Activated CD4-positive, alpha-beta T cell treated with anti-CD3 and anti-CD28 coated beads for 36 hours (primary cell): ENCODE measurements at regions not wholly inside any gene's neighbourhood (a gene's known extent, or its start where the extent isn't known, plus 50 kb on each side); places are given as distances from the start of the nearest gene placed in this dataset.

Experiments
- ATAC-seq: fragments of 200-7000 bp; cut with Tn5 transposase; one replicate; pipeline ENCODE4 v1.10.0; 2021; ENCODE audit warnings: mild to moderate bottlenecking, moderate library complexity
- CTCF ChIA-PET: fragments of 350-600 bp; sonication (Branson Sonifier 250); formaldehyde crosslinking; loops from one replicate; lab custom pipeline; 2021; ENCODE audit warnings: antibody characterized with exemption; lab: Charles Lee
- POLR2A ChIA-PET: fragments of 350-600 bp; sonication (Branson Sonifier 250); formaldehyde crosslinking; loops from one replicate; lab custom pipeline; 2021; ENCODE audit warnings: antibody characterized with exemption, inconsistent platforms; lab: Charles Lee
- DNase-seq: peaks from one replicate; pipeline ENCODE4 v3.0.0-alpha.2; 2020
- H3K27ac Mint-ChIP-seq: one replicate; pipeline ENCODE4 v1.8.0; 2021; ENCODE audit warnings: mixed read lengths
- H3K27me3 Mint-ChIP-seq: one replicate; pipeline ENCODE4 v1.8.0; 2021; ENCODE audit warnings: mixed read lengths
- H3K36me3 Mint-ChIP-seq: one replicate; pipeline ENCODE4 v1.8.0; 2021; ENCODE audit warnings: low read depth, mixed read lengths
- H3K4me1 Mint-ChIP-seq: one replicate; pipeline ENCODE4 v1.8.0; 2021; ENCODE audit warnings: mixed read lengths
- H3K4me3 Mint-ChIP-seq: one replicate; pipeline ENCODE4 v1.8.0; 2021; ENCODE audit warnings: mild to moderate bottlenecking, moderate library complexity, mixed read lengths
- H3K9me3 Mint-ChIP-seq: one replicate; pipeline ENCODE4 v1.8.0; 2021; ENCODE audit warnings: low read depth, mixed read lengths
- intact Hi-C, 2 experiments: fragments of 100-400 bp; cut with DNase I in 1 of 2; cut with micrococcal nuclease in 1 of 2; formaldehyde crosslinking; loops; one replicate each; pipeline versions ENCODE4 v1.14.2 to v1.15.1; 2022 to 2024; cut with DNase I, micrococcal nuclease

DNA sequence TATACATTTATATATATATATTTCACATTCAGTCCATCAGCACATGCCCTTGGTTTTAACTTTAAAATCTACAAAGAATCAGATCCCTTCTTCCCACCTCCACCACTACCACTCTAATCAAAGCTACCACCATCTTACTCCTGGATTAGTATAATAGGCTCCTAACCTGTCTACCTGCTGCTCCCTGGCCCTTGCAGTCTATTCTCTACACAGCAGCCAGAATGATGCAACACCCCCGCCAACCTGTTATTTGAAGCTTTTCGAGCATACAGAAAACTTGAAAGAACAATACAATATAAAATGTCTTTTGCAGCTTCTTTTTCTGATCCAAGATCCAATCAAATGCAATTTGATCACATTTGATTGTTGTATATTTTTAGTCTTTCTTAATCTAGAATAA lies 165.9 kb upstream of the HMGA2 start:
- Mint-ChIP-seq H3K9me3 (peaks cover 4% of the 10 kb centered on the region), H3K4me3 (no peak overlapping the region), H3K4me1 (peaks cover 28% of the 10 kb centered on the region), H3K27ac (no peak overlapping the region), H3K27me3 (peaks cover 55% of the 10 kb centered on the region), H3K36me3 (no peaks in the 10 kb centered on the region)
- intact Hi-C loops: loop anchor here (5.0 to 10.0 kb wide), 3 partner anchors 84 to 1419 kb away; no protein-coding TSS in a partner anchor
- ATAC-seq (no peak), DNase-seq (no peak)
- ChIA-PET POLR2A (no interaction called here), CTCF (no interaction called here)

DNA sequence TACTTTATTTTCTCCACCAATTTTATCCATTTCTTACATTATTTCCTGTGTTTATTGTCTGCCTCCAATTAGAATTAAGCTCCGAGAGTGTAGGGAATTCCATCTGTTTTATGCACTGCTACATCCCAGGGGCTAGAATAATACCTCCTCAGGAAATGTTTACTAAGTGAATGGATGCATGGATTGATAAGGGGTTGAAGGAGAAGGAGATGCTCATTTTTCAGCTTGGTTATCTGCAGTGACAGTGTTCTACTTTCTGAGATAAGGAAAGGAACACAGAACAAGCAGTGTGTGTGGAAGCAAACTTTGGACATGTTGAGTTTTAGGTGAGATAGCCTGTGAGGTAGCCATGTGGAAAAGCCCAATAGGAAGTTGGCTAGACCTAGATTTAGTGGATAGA lies 164.6 kb upstream of the HMGA2 start:
- Mint-ChIP-seq H3K36me3 (no peaks in the 10 kb centered on the region), H3K27me3 (peaks cover 54% of the 10 kb centered on the region), H3K4me3 (no peak overlapping the region), H3K27ac (no peak overlapping the region), H3K9me3 (peaks cover 9% of the 10 kb centered on the region), H3K4me1 (peaks cover 30% of the 10 kb centered on the region)
- no peak for DNase-seq
- POLR2A ChIA-PET: no interaction called here
- no peak for ATAC-seq
- CTCF ChIA-PET: interaction anchor here (1.0 to 1.3 kb wide), 2 partner anchors 8 to 211 kb away, joined by 3 to 4 read pairs; no protein-coding TSS in a partner anchor
- intact Hi-C loops: loop anchor here (5.0 to 10.0 kb wide), 3 partner anchors 83 to 1418 kb away; no protein-coding TSS in a partner anchor

DNA sequence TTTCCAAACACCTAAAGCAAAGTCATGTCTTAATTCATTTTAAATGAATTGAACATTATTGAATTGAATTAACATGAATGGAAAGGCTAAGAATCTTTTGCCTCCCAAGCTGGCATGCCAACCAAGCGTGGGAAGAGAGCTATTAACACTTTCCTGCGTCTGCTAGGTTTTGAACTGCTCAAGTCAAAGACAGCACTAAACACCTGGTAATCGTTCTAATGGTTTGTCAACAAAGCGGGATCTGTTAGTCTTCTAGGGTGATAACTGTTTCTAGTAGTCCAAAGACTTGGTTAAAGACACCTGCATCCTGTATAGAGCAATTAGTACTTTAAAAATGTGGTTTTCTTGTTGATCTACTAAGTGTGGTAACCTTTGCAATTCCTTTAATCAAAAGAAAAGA lies 164.2 kb upstream of the HMGA2 start:
- CTCF ChIA-PET: interaction anchor here (1.0 to 1.3 kb wide), 2 partner anchors 8 to 211 kb away, joined by 3 to 4 read pairs; no protein-coding TSS in a partner anchor
- intact Hi-C loops: no loop called here

DNA sequence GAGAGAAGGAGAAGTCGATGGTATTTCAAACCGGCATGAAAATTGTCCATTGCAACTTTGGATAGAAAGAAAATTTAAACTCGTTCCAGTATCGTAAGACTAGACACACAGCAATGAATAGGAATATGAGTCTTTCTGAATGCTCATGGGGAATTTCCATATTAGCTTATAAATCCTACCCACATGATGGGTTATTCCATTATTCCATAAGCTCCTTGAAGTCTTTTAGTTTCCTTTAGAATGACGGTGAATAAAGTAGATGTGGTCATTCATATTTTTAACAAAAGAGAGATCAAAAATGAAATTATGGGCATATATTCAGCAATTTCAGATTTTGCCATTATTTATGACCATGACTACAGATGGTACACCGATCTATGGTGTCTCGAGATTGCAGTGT lies 163.4 kb upstream of the HMGA2 start:
- Mint-ChIP-seq H3K4me1 (peaks cover 33% of the 10 kb centered on the region), H3K36me3 (no peaks in the 10 kb centered on the region), H3K9me3 (peaks cover 11% of the 10 kb centered on the region), H3K27ac (no peak overlapping the region), H3K27me3 (peaks cover 56% of the 10 kb centered on the region), H3K4me3 (no peak overlapping the region)
- intact Hi-C loops: no loop called here
- ChIA-PET CTCF (interaction anchor here (1.0 kb wide), 1 partner anchor 210 kb away, joined by 3 read pairs; no protein-coding TSS in a partner anchor), POLR2A (no interaction called here)
- ATAC-seq: no peak
- no peak for DNase-seq

More for the DNA sequence above, 164.2 kb upstream of the HMGA2 start:
- H3K9me3 Mint-ChIP-seq: peaks cover 11% of the 10 kb centered on the region
- H3K4me1 Mint-ChIP-seq: peaks cover 32% of the 10 kb centered on the region
- DNase-seq: no peak
- H3K4me3 Mint-ChIP-seq: no peak overlapping the region
- no peak for ATAC-seq
- H3K36me3 Mint-ChIP-seq: no peaks in the 10 kb centered on the region
- no peak overlapping the region for H3K27ac Mint-ChIP-seq
- POLR2A ChIA-PET: no interaction called here
- peaks cover 54% of the 10 kb centered on the region for H3K27me3 Mint-ChIP-seq

DNA sequence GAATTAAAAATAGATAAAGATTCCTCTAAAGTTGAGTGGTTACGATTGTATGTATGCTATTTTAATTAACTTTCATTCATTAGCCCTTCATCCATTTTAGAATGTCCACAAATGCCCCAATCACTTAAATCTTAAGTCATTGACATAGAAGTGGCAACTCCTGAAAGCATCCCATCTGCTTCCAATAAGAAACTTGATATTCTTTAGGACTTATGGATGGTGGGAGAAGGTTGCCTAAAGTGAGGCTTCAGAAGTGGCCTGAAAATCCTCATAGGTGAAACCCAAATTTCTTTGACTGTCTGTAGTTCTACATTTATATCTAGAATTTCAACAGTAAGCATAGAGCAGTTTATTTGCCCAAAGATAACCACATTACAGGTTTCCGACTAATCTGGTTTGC lies 161.7 kb upstream of the HMGA2 start:
- Mint-ChIP-seq H3K27ac (no peak overlapping the region), H3K27me3 (peaks cover 54% of the 10 kb centered on the region), H3K9me3 (peaks cover 11% of the 10 kb centered on the region), H3K36me3 (no peaks in the 10 kb centered on the region), H3K4me1 (peaks cover 29% of the 10 kb centered on the region), H3K4me3 (no peak overlapping the region)
- ChIA-PET POLR2A (no interaction called here), CTCF (no interaction called here)
- DNase-seq (no peak), ATAC-seq (no peak)
- intact Hi-C loops: no loop called here

DNA sequence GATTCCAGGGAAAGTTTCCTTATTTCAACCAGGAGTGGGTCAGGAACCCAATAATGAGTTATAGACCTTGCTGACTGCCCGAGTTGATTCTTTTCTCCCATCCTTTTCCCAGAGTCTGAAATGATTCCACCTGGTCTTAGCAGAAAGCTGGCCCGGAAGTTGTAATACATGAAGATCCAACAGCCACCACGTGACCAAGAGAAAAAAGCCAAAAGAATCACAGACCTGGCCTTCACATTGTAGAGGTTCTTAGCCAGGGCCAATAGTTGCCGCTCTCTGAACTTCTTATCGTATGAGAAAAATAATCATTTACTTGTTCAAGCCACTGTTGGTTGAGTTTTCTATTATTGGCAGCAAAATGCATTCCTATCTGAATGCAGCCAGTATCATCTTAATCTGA lies 161.2 kb upstream of the HMGA2 start:
- peaks cover 24% of the 10 kb centered on the region for H3K4me1 Mint-ChIP-seq
- no peak for ATAC-seq
- H3K27me3 Mint-ChIP-seq: peaks cover 54% of the 10 kb centered on the region
- intact Hi-C loops: no loop called here
- no peak for DNase-seq
- H3K27ac Mint-ChIP-seq: no peak overlapping the region
- H3K36me3 Mint-ChIP-seq: no peaks in the 10 kb centered on the region
- ChIA-PET CTCF (no interaction called here), POLR2A (no interaction called here)
- H3K4me3 Mint-ChIP-seq: no peak overlapping the region
- H3K9me3 Mint-ChIP-seq: peaks cover 11% of the 10 kb centered on the region

DNA sequence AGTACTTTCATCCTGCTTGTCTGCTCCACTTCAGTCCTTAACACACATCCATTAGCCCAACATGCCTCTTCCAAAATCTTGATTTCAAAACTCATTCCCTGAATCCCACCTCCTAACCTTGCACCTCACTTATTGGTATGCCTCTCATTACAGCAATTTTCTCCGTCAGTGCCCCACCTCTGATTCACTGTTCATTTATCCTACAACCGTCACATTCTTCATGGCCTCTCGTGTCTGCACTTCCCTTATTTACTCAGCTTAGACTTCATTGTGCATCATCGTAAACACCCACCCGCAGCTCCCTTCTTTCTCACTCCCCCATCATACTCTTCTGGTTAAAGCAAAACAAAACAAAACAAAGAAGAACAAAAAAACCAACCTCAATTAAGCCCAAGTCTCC lies 160.6 kb upstream of the HMGA2 start:
- H3K9me3 Mint-ChIP-seq: peaks cover 11% of the 10 kb centered on the region
- intact Hi-C loops: no loop called here
- peaks cover 55% of the 10 kb centered on the region for H3K27me3 Mint-ChIP-seq
- ATAC-seq (no peak), DNase-seq (no peak)
- no peak overlapping the region for H3K27ac Mint-ChIP-seq
- peaks cover 21% of the 10 kb centered on the region for H3K4me1 Mint-ChIP-seq
- no peaks in the 10 kb centered on the region for H3K36me3 Mint-ChIP-seq
- ChIA-PET POLR2A (no interaction called here), CTCF (interaction anchor here (1.1 kb wide), 1 partner anchor 11 kb away, joined by 3 read pairs; no protein-coding TSS in a partner anchor)
- no peak overlapping the region for H3K4me3 Mint-ChIP-seq

DNA sequence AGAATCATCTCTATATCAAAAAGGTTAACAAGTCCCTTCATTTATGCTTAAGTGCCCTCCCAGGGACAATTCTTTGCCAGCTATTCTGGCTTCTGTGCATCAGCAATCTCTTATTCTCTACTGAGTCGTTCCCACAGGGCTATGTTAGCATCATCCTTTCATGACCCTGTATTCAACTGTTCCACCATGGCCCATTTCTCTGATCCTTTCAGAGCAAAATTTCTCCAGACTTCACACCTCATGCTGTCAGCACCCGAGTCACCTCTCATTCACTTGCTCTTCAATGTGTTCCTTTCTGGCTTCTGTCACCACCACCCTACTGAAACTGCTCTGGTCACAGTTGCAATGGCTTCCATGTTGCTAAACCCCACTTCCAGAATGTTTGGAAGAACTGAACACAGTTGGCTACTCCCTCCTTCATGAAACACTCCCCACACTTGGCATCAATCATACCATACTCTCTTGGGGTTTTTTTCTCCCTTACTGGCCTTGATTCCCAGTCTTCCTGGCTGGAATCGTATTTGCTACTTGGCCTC lies 159.5 kb upstream of the HMGA2 start:
- no peaks in the 10 kb centered on the region for H3K36me3 Mint-ChIP-seq
- H3K4me1 Mint-ChIP-seq: peaks cover 29% of the 10 kb centered on the region
- no peak for DNase-seq
- H3K4me3 Mint-ChIP-seq: no peak overlapping the region
- ChIA-PET POLR2A (no interaction called here), CTCF (interaction anchor here (1.1 kb wide), 1 partner anchor 10 kb away, joined by 3 read pairs; no protein-coding TSS in a partner anchor)
- no peak overlapping the region for H3K27ac Mint-ChIP-seq
- peaks cover 56% of the 10 kb centered on the region for H3K27me3 Mint-ChIP-seq
- peaks cover 7% of the 10 kb centered on the region for H3K9me3 Mint-ChIP-seq
- intact Hi-C loops: loop anchor here in 1 of 2 experiments (5.0 kb wide), 1 partner anchor 62 kb away; no protein-coding TSS in a partner anchor
- ATAC-seq: peak; percentile 27

DNA sequence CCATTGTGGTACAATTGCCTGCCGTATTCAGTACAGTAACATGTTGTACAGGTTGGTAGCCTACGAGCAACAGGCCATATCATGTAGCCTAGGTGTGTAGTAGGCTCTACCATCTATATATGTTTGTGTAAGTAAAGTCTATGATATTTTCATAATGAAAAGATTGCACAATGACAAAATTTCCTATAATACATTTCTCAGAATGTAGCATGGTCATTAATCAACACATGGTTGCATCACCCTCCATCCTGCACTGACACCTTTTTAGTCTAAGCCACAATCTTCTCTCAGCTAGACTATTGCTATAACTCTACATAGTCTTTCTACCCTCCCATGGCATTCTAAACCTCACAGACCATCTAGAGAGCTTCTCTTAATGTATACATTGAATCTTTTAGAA lies 158.5 kb upstream of the HMGA2 start:
- ChIA-PET POLR2A (no interaction called here), CTCF (interaction anchor here (1.2 kb wide), 1 partner anchor 96 kb away, joined by 3 read pairs; no protein-coding TSS in a partner anchor)
- ATAC-seq (peak; percentile 16), DNase-seq (no peak)
- peaks cover 48% of the 10 kb centered on the region for H3K27me3 Mint-ChIP-seq
- H3K27ac Mint-ChIP-seq: no peak overlapping the region
- peaks cover 7% of the 10 kb centered on the region for H3K9me3 Mint-ChIP-seq
- no peaks in the 10 kb centered on the region for H3K36me3 Mint-ChIP-seq
- peaks cover 31% of the 10 kb centered on the region for H3K4me1 Mint-ChIP-seq
- intact Hi-C loops: loop anchor here (1.0 to 5.0 kb wide), 2 partner anchors 9 to 64 kb away; no protein-coding TSS in a partner anchor
- no peak overlapping the region for H3K4me3 Mint-ChIP-seq

DNA sequence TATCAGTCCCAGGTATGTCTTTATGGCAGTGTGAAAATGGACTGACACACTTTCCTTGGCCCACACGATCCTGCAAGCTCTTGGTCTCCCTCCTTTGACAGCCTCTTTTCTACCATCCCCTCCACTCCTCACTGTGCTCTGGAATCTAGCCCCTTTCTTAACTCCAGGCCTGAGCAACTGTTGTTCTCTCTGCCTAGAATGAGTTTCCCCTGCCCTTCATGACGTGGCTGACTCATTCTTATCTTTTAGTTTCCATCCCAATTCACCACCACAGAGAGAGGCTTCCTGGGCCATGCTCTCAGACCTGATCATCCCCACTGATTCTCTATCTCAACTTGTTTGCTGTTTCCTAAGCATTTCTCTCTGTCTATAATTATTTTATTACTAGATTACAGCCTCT lies 157.4 kb upstream of the HMGA2 start:
- peak overlapping the region; percentile 9 for H3K4me3 Mint-ChIP-seq
- ATAC-seq (peak; percentile 86), DNase-seq (peak; percentile 49)
- peaks cover 48% of the 10 kb centered on the region for H3K27me3 Mint-ChIP-seq
- H3K9me3 Mint-ChIP-seq: peaks cover 7% of the 10 kb centered on the region
- ChIA-PET CTCF (no interaction called here), POLR2A (no interaction called here)
- intact Hi-C loops: loop anchor here (1.0 to 5.0 kb wide), 3 partner anchors 10 to 65 kb away; no protein-coding TSS in a partner anchor
- H3K27ac Mint-ChIP-seq: peak overlapping the region; percentile 73
- H3K36me3 Mint-ChIP-seq: no peaks in the 10 kb centered on the region
- H3K4me1 Mint-ChIP-seq: peaks cover 34% of the 10 kb centered on the region

DNA sequence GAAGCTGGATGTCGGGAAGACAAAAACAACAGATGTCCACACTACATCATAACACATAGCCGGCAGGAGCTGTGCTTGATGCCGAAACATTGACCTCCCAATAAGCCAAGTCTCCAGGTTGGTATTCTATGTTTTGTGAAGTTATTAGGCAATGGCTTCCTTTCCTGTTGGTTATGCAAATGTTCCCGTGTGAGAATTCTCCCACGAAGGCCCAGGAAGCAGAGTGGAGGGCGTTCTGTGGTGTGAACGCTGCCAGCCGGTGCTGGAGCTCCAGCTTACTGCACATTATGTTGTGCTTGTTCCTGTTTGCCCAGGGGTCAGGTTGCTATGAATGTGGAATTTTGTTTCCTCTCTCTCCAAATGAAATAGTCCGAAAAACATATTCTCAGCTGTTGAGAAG lies 156.4 kb upstream of the HMGA2 start:
- CTCF ChIA-PET: interaction anchor here (0.9 to 1.6 kb wide), 2 partner anchors 8 to 67 kb away, joined by 3 to 4 read pairs; no protein-coding TSS in a partner anchor
- intact Hi-C loops: loop anchor here in 1 of 2 experiments (1.0 to 5.0 kb wide), 2 partner anchors 12 to 66 kb away; no protein-coding TSS in a partner anchor

More for the DNA sequence above, 156.4 kb upstream of the HMGA2 start:
- ATAC-seq: no peak
- no peak for DNase-seq
- H3K27ac Mint-ChIP-seq: no peak overlapping the region
- no peaks in the 10 kb centered on the region for H3K36me3 Mint-ChIP-seq
- peaks cover 54% of the 10 kb centered on the region for H3K27me3 Mint-ChIP-seq
- H3K4me3 Mint-ChIP-seq: no peak overlapping the region
- H3K9me3 Mint-ChIP-seq: peaks cover 7% of the 10 kb centered on the region
- POLR2A ChIA-PET: no interaction called here
- H3K4me1 Mint-ChIP-seq: peaks cover 34% of the 10 kb centered on the region
